Adrenal gland (tissue), 9 donors: ENCODE measurements at regions not wholly inside any gene's neighbourhood (a gene's known extent, or its start where the extent isn't known, plus 50 kb on each side); places are given as distances from the start of the nearest gene placed in this dataset.
"Not testable (repeated sequence)": the region's sequence is repeated elsewhere in the genome, so short reads cannot be mapped to it uniquely, and the experiment has no call there.

Experiments used
- DNase-seq, 7 donors: peaks; one replicate each; pipeline ENCODE4 v3.0.0-alpha.2; 2019 to 2020
- H3K27ac ChIP-seq, 5 donors: fragments of 200-600 bp; sonication (generic) in 4 of 5; 1 replicate in 3 of 5; 2 replicates in 2 of 5; pipeline versions ENCODE4 v1.5.1 to v1.8.0; 2016 to 2020; ENCODE audit warnings: mild to moderate bottlenecking in 1 of 5
- H3K27me3 ChIP-seq: fragments of 200-600 bp; 2 replicates; pipeline ENCODE4 v1.8.0; 2021
- H3K36me3 ChIP-seq, 2 donors: fragments of 200-600 bp; replicated peaks in 1 of 2; 1 replicate in 1 of 2; 2 replicates in 1 of 2; pipeline versions ENCODE4 v1.5.1 to v1.8.0; 2018 to 2022
- H3K4me1 ChIP-seq, 2 donors: fragments of 200-600 bp; replicated peaks in 1 of 2; 1 replicate in 1 of 2; 2 replicates in 1 of 2; pipeline versions ENCODE4 v1.5.1 to v1.8.0; 2018 to 2021
- H3K4me3 ChIP-seq, 4 donors: fragments of 200-600 bp; sonication (generic) in 3 of 4; one replicate each; pipeline ENCODE4 v1.5.1; 2016 to 2018
- H3K9me3 ChIP-seq, 3 donors: fragments of 200-600 bp; sonication (generic) in 1 of 3; replicated peaks in 1 of 3; 1 replicate in 2 of 3; 2 replicates in 1 of 3; pipeline versions ENCODE4 v1.5.1 to v1.8.0; 2016 to 2021
- WGBS, 4 donors: extraction: QIAGEN DNeasy Blood & Tissue Kit in 2 of 4; methylation state at CpG; one replicate each; pipeline versions ENCODE4 v1.1.5 to v1.1.7; 2013 to 2017; 5-methylcytosine and 5-hydroxymethylcytosine counted together
- intact Hi-C, 2 donors: fragments of 100-400 bp; cut with DNase I; formaldehyde crosslinking; loops; one replicate each; pipeline versions ENCODE4 v1.14.1 to v1.15.0; 2022 to 2023
- donor health status: healthy with polysubstance abuse.
- donor health status: Bipolar disorder and iron deficiency.
- donor health status: DM: yes; HTN: yes; CAD: no.
- donor health status: DM: no; HTN: no; CAD: no.
- donor health status: DM: no; HTN: no; CAD: no.

GRCh38 chr2:91764581-91765002, 3073.1 kb downstream of the RPIA start:
- H3K36me3 ChIP-seq, H3K27ac ChIP-seq, DNase-seq, H3K9me3 ChIP-seq, H3K4me1 ChIP-seq, H3K4me3 ChIP-seq, intact Hi-C loops, H3K27me3 ChIP-seq: not testable (repeated sequence)
- 64 to 85% (median 75%) methylated on average over 5 of the region's 5 CpGs for WGBS, 4 donors

- intact Hi-C loops, H3K27me3 ChIP-seq: not testable (repeated sequence)
Measured at GRCh38 chr2:91765018-91765754, 3073.7 kb downstream of the RPIA start.

GRCh38 chr2:91766349-91767048, 3075.0 kb downstream of the RPIA start:
- 41 to 58% (median 42%) methylated on average over 5 to 9 of the region's 9 CpGs for WGBS, 4 donors
- H3K4me1 ChIP-seq, H3K27ac ChIP-seq, H3K36me3 ChIP-seq, H3K9me3 ChIP-seq, H3K27me3 ChIP-seq, H3K4me3 ChIP-seq, intact Hi-C loops: not testable (repeated sequence)
- peak; percentile 80 to 88 (median 84) for DNase-seq

More at GRCh38 chr2:91765018-91765754, 3073.7 kb downstream of the RPIA start:
- WGBS, 4 donors: 64 to 87% (median 76%) methylated on average over 2 to 4 of the region's 7 CpGs
- H3K4me3 ChIP-seq, DNase-seq, H3K4me1 ChIP-seq, H3K9me3 ChIP-seq, H3K27ac ChIP-seq, H3K36me3 ChIP-seq: not testable (repeated sequence)

GRCh38 chr2:91768301-91768700, 3076.8 kb downstream of the RPIA start:
- H3K4me3 ChIP-seq, H3K27ac ChIP-seq, DNase-seq, H3K36me3 ChIP-seq, H3K4me1 ChIP-seq, intact Hi-C loops, H3K9me3 ChIP-seq, H3K27me3 ChIP-seq: not testable (repeated sequence)
- 70 to 89% (median 85%) methylated on average over 2 to 3 of the region's 3 CpGs for WGBS, 4 donors

GRCh38 chr2:91768997-91769396, 3077.5 kb downstream of the RPIA start:
- H3K4me3 ChIP-seq, H3K27me3 ChIP-seq, H3K36me3 ChIP-seq, H3K4me1 ChIP-seq, H3K27ac ChIP-seq, intact Hi-C loops, H3K9me3 ChIP-seq, DNase-seq: not testable (repeated sequence)
- 78 to 82% (median 80%) methylated on average over 4 to 9 of the region's 9 CpGs for WGBS, 4 donors

GRCh38 chr2:91770046-91770575, 3078.6 kb downstream of the RPIA start:
- H3K27ac ChIP-seq, H3K4me1 ChIP-seq, H3K27me3 ChIP-seq, intact Hi-C loops, DNase-seq, H3K4me3 ChIP-seq, H3K9me3 ChIP-seq, H3K36me3 ChIP-seq: not testable (repeated sequence)
- 53 to 73% (median 69%) methylated on average over 4 to 8 of the region's 8 CpGs; no CpG with 5 or more reads in 1 of the 4 donors for WGBS, 4 donors

GRCh38 chr2:91771604-91772003, 3080.1 kb downstream of the RPIA start:
- H3K4me3 ChIP-seq, intact Hi-C loops, H3K27me3 ChIP-seq, DNase-seq, H3K9me3 ChIP-seq, H3K4me1 ChIP-seq, H3K27ac ChIP-seq, H3K36me3 ChIP-seq: not testable (repeated sequence)
- 82 to 92% methylated on average over 4 of the region's 4 CpGs; no CpG with 5 or more reads in 2 of the 4 donors for WGBS, 4 donors

- intact Hi-C loops, H3K27me3 ChIP-seq, H3K27ac ChIP-seq, DNase-seq, H3K4me1 ChIP-seq, H3K9me3 ChIP-seq, H3K36me3 ChIP-seq, H3K4me3 ChIP-seq: not testable (repeated sequence)
- WGBS, 4 donors: 76 to 91% (median 80%) methylated on average over 1 to 12 of the region's 13 CpGs
Measured at GRCh38 chr2:91772240-91772937, 3080.9 kb downstream of the RPIA start.

GRCh38 chr2:91773810-91774209, 3082.3 kb downstream of the RPIA start:
- DNase-seq, intact Hi-C loops, H3K4me1 ChIP-seq, H3K27me3 ChIP-seq, H3K36me3 ChIP-seq, H3K27ac ChIP-seq, H3K9me3 ChIP-seq, H3K4me3 ChIP-seq: not testable (repeated sequence)
- WGBS, 4 donors: 40 to 78% (median 70%) methylated on average over 1 to 6 of the region's 9 CpGs; no CpG with 5 or more reads in 1 of the 4 donors

GRCh38 chr2:91775193-91775592, 3083.7 kb downstream of the RPIA start:
- H3K27me3 ChIP-seq, H3K36me3 ChIP-seq, DNase-seq, H3K27ac ChIP-seq, H3K9me3 ChIP-seq, intact Hi-C loops, H3K4me1 ChIP-seq, H3K4me3 ChIP-seq: not testable (repeated sequence)
- WGBS, 4 donors: 58 to 89% (median 79%) methylated on average over 3 to 4 of the region's 4 CpGs
